ENCODE measurements at regions not wholly inside any gene's neighbourhood (a gene's known extent, or its start where the extent isn't known, plus 50 kb on each side); places are given as distances from the start of the nearest gene placed in this dataset.

GRCh38 chr5:51806677-51807076 lies 423.4 kb downstream of the ISL1 start:
- TF ChIP-seq POLR2A (IDR thresholded peaks at IDR 0.05) = no peak
- TF ChIP-seq CTCF (IDR thresholded peaks at IDR 0.05) = no peak
- TF ChIP-seq POLR2AphosphoS5 (IDR thresholded peaks at IDR 0.05) = no peak
